Adipocyte (in vitro differentiated cells): ENCODE measurements at regions not wholly inside any gene's neighbourhood (a gene's known extent, or its start where the extent isn't known, plus 50 kb on each side); places are given as distances from the start of the nearest gene placed in this dataset.

Source experiments
- DNase-seq: peaks from one replicate; pipeline ENCODE4 v3.0.0-alpha.2; 2015; ENCODE audit warnings: low read depth
- H3K27me3 ChIP-seq: replicated peaks from 2 replicates; pipeline ENCODE4 v1.7.0; 2013; ENCODE audit warnings: mild to moderate bottlenecking, low read length, moderate library complexity; ENCODE audit not compliant: control insufficient read depth, insufficient read depth
- H3K36me3 ChIP-seq: 2 replicates; pipeline ENCODE4 v1.7.0; 2013; ENCODE audit warnings: low read length, mild to moderate bottlenecking, moderate library complexity; ENCODE audit not compliant: control insufficient read depth, insufficient read depth, severe bottlenecking
- H3K4me1 ChIP-seq: 2 replicates; pipeline ENCODE4 v1.7.0; 2013; ENCODE audit warnings: mild to moderate bottlenecking, low read length, moderate library complexity; ENCODE audit not compliant: control insufficient read depth, insufficient read depth
- H3K4me3 ChIP-seq: 2 replicates; pipeline ENCODE4 v1.7.0; 2013; ENCODE audit warnings: mild to moderate bottlenecking, low read length, moderate library complexity
- H3K9ac ChIP-seq: 2 replicates; pipeline ENCODE4 v1.7.0; 2013; ENCODE audit warnings: mild to moderate bottlenecking, low read length, moderate library complexity
- H3K9me3 ChIP-seq: 2 replicates; pipeline ENCODE4 v1.7.0; 2013; ENCODE audit warnings: mild to moderate bottlenecking, low read length, moderate library complexity; ENCODE audit not compliant: control insufficient read depth

- no peak overlapping the region for H3K9ac ChIP-seq
- H3K36me3 ChIP-seq: no peaks in the 10 kb centered on the region
- no peaks in the 10 kb centered on the region for H3K4me1 ChIP-seq
- H3K27me3 ChIP-seq: no peaks in the 10 kb centered on the region
- DNase-seq: no peak
- H3K4me3 ChIP-seq: no peak overlapping the region
- H3K9me3 ChIP-seq: no peaks in the 10 kb centered on the region
Observed at GRCh38 chr4:148984951-148985350, 542.7 kb upstream of the NR3C2 start.

- no peaks in the 10 kb centered on the region for H3K4me1 ChIP-seq
- H3K9ac ChIP-seq: no peak overlapping the region
- no peaks in the 10 kb centered on the region for H3K36me3 ChIP-seq
- H3K9me3 ChIP-seq: no peaks in the 10 kb centered on the region
- H3K27me3 ChIP-seq: no peaks in the 10 kb centered on the region
- DNase-seq: no peak
- no peak overlapping the region for H3K4me3 ChIP-seq
Observed at GRCh38 chr4:148982200-148982599, 540.0 kb upstream of the NR3C2 start.

- DNase-seq: no peak
- Histone ChIP-seq H3K27me3 (no peaks in the 10 kb centered on the region), H3K9ac (no peak overlapping the region), H3K36me3 (no peaks in the 10 kb centered on the region), H3K4me1 (no peaks in the 10 kb centered on the region), H3K4me3 (no peak overlapping the region), H3K9me3 (no peaks in the 10 kb centered on the region)
Observed at GRCh38 chr4:148980782-148981480, 538.7 kb upstream of the NR3C2 start.

GRCh38 chr4:148978301-148978700 is 536.1 kb upstream of the NR3C2 start:
- DNase-seq: no peak
- Histone ChIP-seq H3K36me3 (no peaks in the 10 kb centered on the region), H3K4me1 (no peaks in the 10 kb centered on the region), H3K9me3 (no peaks in the 10 kb centered on the region), H3K27me3 (no peaks in the 10 kb centered on the region), H3K4me3 (no peak overlapping the region), H3K9ac (no peak overlapping the region)

GRCh38 chr4:148975464-148975863 is 533.2 kb upstream of the NR3C2 start:
- no peaks in the 10 kb centered on the region for H3K4me1 ChIP-seq
- no peaks in the 10 kb centered on the region for H3K9me3 ChIP-seq
- no peak overlapping the region for H3K4me3 ChIP-seq
- no peak for DNase-seq
- H3K36me3 ChIP-seq: no peaks in the 10 kb centered on the region
- H3K9ac ChIP-seq: no peak overlapping the region
- no peaks in the 10 kb centered on the region for H3K27me3 ChIP-seq

- Histone ChIP-seq H3K4me1 (no peaks in the 10 kb centered on the region), H3K4me3 (no peak overlapping the region), H3K9me3 (no peaks in the 10 kb centered on the region), H3K9ac (no peak overlapping the region), H3K36me3 (no peaks in the 10 kb centered on the region), H3K27me3 (no peaks in the 10 kb centered on the region)
- no peak for DNase-seq
Observed at GRCh38 chr4:148965080-148965479, 522.9 kb upstream of the NR3C2 start.

- Histone ChIP-seq H3K36me3 (no peaks in the 10 kb centered on the region), H3K9me3 (no peaks in the 10 kb centered on the region), H3K4me3 (no peak overlapping the region), H3K9ac (no peak overlapping the region), H3K27me3 (no peaks in the 10 kb centered on the region), H3K4me1 (no peaks in the 10 kb centered on the region)
- no peak for DNase-seq
Observed at GRCh38 chr4:148964456-148964855, 522.2 kb upstream of the NR3C2 start.

GRCh38 chr4:148962539-148963290 is 520.5 kb upstream of the NR3C2 start:
- Histone ChIP-seq H3K27me3 (no peaks in the 10 kb centered on the region), H3K4me1 (no peaks in the 10 kb centered on the region), H3K9me3 (no peaks in the 10 kb centered on the region), H3K9ac (no peak overlapping the region), H3K4me3 (no peak overlapping the region), H3K36me3 (no peaks in the 10 kb centered on the region)
- DNase-seq: peak; percentile 7

- H3K4me3 ChIP-seq: no peak overlapping the region
- no peaks in the 10 kb centered on the region for H3K27me3 ChIP-seq
- no peak overlapping the region for H3K9ac ChIP-seq
Observed at GRCh38 chr4:148961526-148961925, 519.3 kb upstream of the NR3C2 start.

GRCh38 chr4:148958317-148958716 is 516.1 kb upstream of the NR3C2 start:
- Histone ChIP-seq H3K4me3 (no peak overlapping the region), H3K27me3 (no peaks in the 10 kb centered on the region), H3K9ac (no peak overlapping the region), H3K9me3 (no peaks in the 10 kb centered on the region), H3K36me3 (no peaks in the 10 kb centered on the region), H3K4me1 (no peaks in the 10 kb centered on the region)
- no peak for DNase-seq

More at GRCh38 chr4:148961526-148961925, 519.3 kb upstream of the NR3C2 start:
- Histone ChIP-seq H3K36me3 (no peaks in the 10 kb centered on the region), H3K4me1 (no peaks in the 10 kb centered on the region), H3K9me3 (no peaks in the 10 kb centered on the region)
- DNase-seq: no peak

- no peak overlapping the region for H3K9ac ChIP-seq
- no peak for DNase-seq
- no peaks in the 10 kb centered on the region for H3K27me3 ChIP-seq
Observed at GRCh38 chr4:148955564-148956297, 513.5 kb upstream of the NR3C2 start.

More at GRCh38 chr4:148955564-148956297, 513.5 kb upstream of the NR3C2 start:
- H3K36me3 ChIP-seq: no peaks in the 10 kb centered on the region
- no peaks in the 10 kb centered on the region for H3K9me3 ChIP-seq
- no peak overlapping the region for H3K4me3 ChIP-seq
- no peaks in the 10 kb centered on the region for H3K4me1 ChIP-seq
